AG04449 (cell line): ENCODE measurements at regions not wholly inside any gene's neighbourhood (a gene's known extent, or its start where the extent isn't known, plus 50 kb on each side); places are given as distances from the start of the nearest gene placed in this dataset.
"Not testable (repeated sequence)": the region's sequence is repeated elsewhere in the genome, so short reads cannot be mapped to it uniquely, and the experiment has no call there.

Experiments used
- CTCF ChIA-PET: fragments of 350-600 bp; formaldehyde crosslinking; extraction: SDS; loops from one replicate; lab custom pipeline; 2021; ENCODE audit warnings: antibody characterized with exemption; lab: Yijun Ruan, JAX
- POLR2A ChIA-PET: fragments of 400-600, 350-600 bp; formaldehyde crosslinking; extraction: SDS; loops from one replicate; lab custom pipeline; 2020; ENCODE audit warnings: antibody characterized with exemption, inconsistent platforms; lab: Yijun Ruan, JAX
- DNase-seq: peaks from one replicate; pipeline ENCODE4 v3.0.0-alpha.2; 2010; ENCODE audit warnings: low read depth, low spot score
- H3K4me3 ChIP-seq: 2 replicates; pipeline ENCODE4 v1.5.1; 2011; ENCODE audit warnings: low read depth, mild to moderate bottlenecking, control low read depth, low read length
- CTCF ChIP-seq: IDR thresholded peaks from one replicate; pipeline ENCODE4 v1.5.1; 2011; ENCODE audit warnings: mild to moderate bottlenecking, moderate library complexity, low read length, control low read depth, inconsistent platforms; ENCODE audit not compliant: insufficient read depth; ENCODE audit errors: missing control alignments

- no peak for TF ChIP-seq CTCF
- POLR2A ChIA-PET, result no interaction called here
- CTCF ChIA-PET, result interaction anchor here (1.5 kb wide), 1 partner anchor 47 kb away, joined by 5 read pairs; no protein-coding TSS in a partner anchor
- DNase-seq, result no peak
- H3K4me3 ChIP-seq, result no peak overlapping the region
Measured at GRCh38 chrX:10676235-10676957, 56.0 kb upstream of the MID1 start.

- no peak overlapping the region for H3K4me3 ChIP-seq
- POLR2A ChIA-PET, result no interaction called here
- DNase-seq, result no peak
- CTCF ChIA-PET, result interaction anchor here (1.5 kb wide), 1 partner anchor 45 kb away, joined by 5 read pairs; no protein-coding TSS in a partner anchor
- TF ChIP-seq CTCF, result no peak
Measured at GRCh38 chrX:10677490-10677889, 57.1 kb upstream of the MID1 start.

GRCh38 chrX:10679387-10679786 is 59.0 kb upstream of the MID1 start:
- DNase-seq, result no peak
- ChIA-PET POLR2A (no interaction called here), CTCF (no interaction called here)
- H3K4me3 ChIP-seq, result no peak overlapping the region
- TF ChIP-seq CTCF, result no peak

- TF ChIP-seq CTCF, result no peak
- no peak overlapping the region for H3K4me3 ChIP-seq
- no peak for DNase-seq
- ChIA-PET POLR2A (no interaction called here), CTCF (no interaction called here)
Measured at GRCh38 chrX:10681167-10681566, 60.8 kb upstream of the MID1 start.

- DNase-seq, H3K4me3 ChIP-seq, POLR2A ChIA-PET: not testable (repeated sequence)
- CTCF ChIA-PET, result interaction anchor here (0.7 to 1.7 kb wide), 2 partner anchors 418 to 494 kb away, joined by 3 to 9 read pairs; no protein-coding TSS in a partner anchor
Measured at GRCh38 chrX:10683631-10684030, 63.2 kb upstream of the MID1 start.

- TF ChIP-seq CTCF, result no peak
- H3K4me3 ChIP-seq, result no peak overlapping the region
- ChIA-PET POLR2A (no interaction called here), CTCF (no interaction called here)
- DNase-seq, result no peak
Measured at GRCh38 chrX:10685923-10686595, 65.7 kb upstream of the MID1 start.

GRCh38 chrX:10691751-10692150 is 71.4 kb upstream of the MID1 start:
- POLR2A ChIA-PET, DNase-seq, H3K4me3 ChIP-seq, CTCF ChIA-PET: not testable (repeated sequence)
